AG10803 (cell line): ENCODE measurements at regions not wholly inside any gene's neighbourhood (a gene's known extent, or its start where the extent isn't known, plus 50 kb on each side); places are given as distances from the start of the nearest gene placed in this dataset.

Source experiments
- DNase-seq: peaks from one replicate; pipeline ENCODE4 v3.0.0; 2010; ENCODE audit warnings: low read depth
- H3K4me3 ChIP-seq: 2 replicates; pipeline ENCODE4 v1.5.1; 2011; ENCODE audit warnings: mild to moderate bottlenecking, low read length, control low read depth
- CTCF ChIP-seq: conservative IDR thresholded peaks from 2 replicates; pipeline ENCODE4 v1.5.1; 2011; ENCODE audit warnings: mild to moderate bottlenecking, low read length, control low read depth, inconsistent platforms

GRCh38 chr19:29384656-29385055 lies 141.1 kb upstream of the VSTM2B start:
- TF ChIP-seq CTCF, result no peak
- no peak overlapping the region for H3K4me3 ChIP-seq
- DNase-seq, result no peak

GRCh38 chr19:29385191-29385795 lies 140.5 kb upstream of the VSTM2B start:
- no peak for DNase-seq
- H3K4me3 ChIP-seq, result no peak overlapping the region
- no peak for TF ChIP-seq CTCF

DNA sequence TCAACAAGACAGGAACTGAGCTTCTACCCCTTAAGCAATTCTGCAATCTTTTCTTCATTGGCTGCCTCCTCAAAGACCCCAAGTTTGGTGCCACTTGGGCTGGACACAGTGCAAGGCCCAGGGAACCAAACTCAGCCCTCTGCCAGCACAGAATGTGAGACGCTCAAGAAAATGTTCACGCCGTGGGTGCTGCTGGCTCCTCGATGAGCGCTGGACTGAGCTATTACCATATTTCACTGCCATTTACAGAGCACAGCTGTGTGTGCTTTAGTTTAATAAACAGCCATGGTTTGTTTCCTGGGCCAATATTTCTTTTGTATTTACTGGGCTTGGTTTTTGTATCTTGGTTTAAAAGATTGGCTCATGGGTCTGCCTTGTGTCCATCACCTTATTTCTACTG lies 138.8 kb upstream of the VSTM2B start:
- no peak overlapping the region for H3K4me3 ChIP-seq
- no peak for DNase-seq
- no peak for TF ChIP-seq CTCF

DNA sequence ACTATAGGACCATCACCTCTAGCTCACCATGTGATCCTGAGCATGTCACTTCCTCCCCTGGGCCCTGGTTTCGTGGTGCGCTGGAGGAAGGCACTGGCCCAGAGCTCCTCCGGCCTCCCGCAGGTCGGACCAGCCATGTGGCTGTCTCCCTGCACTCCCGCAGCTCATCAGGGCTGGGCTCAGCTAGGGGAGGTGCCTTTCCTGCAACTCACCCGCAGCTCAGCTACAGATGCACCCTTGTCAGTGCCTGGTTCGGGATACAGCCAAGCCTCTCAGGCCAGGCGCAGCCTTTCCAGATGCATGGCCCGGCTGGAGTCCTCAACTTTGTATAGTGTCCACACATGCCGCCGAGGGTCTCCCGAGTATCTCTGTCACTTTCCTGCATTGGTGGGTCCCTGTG lies 138.2 kb upstream of the VSTM2B start:
- H3K4me3 ChIP-seq, result no peak overlapping the region

GRCh38 chr19:29389495-29389894 lies 136.3 kb upstream of the VSTM2B start:
- TF ChIP-seq CTCF, result no peak
- H3K4me3 ChIP-seq, result no peak overlapping the region
- DNase-seq, result no peak

More for the DNA sequence above, 138.2 kb upstream of the VSTM2B start:
- TF ChIP-seq CTCF, result no peak
- no peak for DNase-seq

- H3K4me3 ChIP-seq, result no peak overlapping the region
- no peak for TF ChIP-seq CTCF
- no peak for DNase-seq
These were observed 135.1 kb upstream of the VSTM2B start for GRCh38 chr19:29390742-29391141.

DNA sequence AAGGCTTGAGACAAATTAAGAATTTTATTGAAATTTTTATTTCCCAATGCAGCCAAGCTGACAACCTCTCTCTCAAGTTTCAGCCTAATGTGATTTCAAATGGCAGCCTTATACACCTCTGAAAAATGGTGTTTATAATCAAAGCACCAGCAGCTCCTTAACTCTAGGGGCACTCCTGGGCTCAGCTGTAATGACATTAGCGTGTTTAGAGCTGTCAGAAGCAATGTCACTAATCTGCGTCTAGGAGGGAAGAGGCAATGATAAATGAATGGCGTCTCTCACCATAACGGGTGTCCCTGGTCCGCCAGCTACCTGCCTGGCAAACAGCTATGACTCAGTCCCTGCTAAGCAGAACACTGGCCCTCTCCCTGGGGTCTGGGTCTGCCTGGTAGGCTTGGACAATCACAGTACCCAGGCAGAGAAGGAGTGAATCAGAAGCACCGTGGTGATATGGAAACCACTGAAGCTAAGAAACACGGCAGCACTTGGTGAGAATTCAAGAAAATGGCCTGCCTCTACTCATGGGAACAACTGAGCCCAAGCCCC lies 131.8 kb upstream of the VSTM2B start:
- DNase-seq, result no peak
- no peak overlapping the region for H3K4me3 ChIP-seq
- no peak for TF ChIP-seq CTCF
